Glutamatergic neuron (in vitro differentiated cells): ENCODE measurements at regions not wholly inside any gene's neighbourhood (a gene's known extent, or its start where the extent isn't known, plus 50 kb on each side); places are given as distances from the start of the nearest gene placed in this dataset.

Experiments used
- DNase-seq: peaks from one replicate; pipeline ENCODE4 v3.0.0; 2022
- H3K27ac Mint-ChIP-seq: one replicate; pipeline ENCODE4 v1.8.0; 2020; ENCODE audit warnings: mild to moderate bottlenecking, mixed read lengths, inconsistent platforms; ENCODE audit not compliant: unreplicated experiment
- H3K27me3 Mint-ChIP-seq: one replicate; pipeline ENCODE4 v1.8.0; 2020; ENCODE audit warnings: mild to moderate bottlenecking, moderate library complexity, mixed read lengths, inconsistent platforms; ENCODE audit not compliant: unreplicated experiment
- H3K36me3 Mint-ChIP-seq: one replicate; pipeline ENCODE4 v1.8.0; 2020; ENCODE audit warnings: mild to moderate bottlenecking, mixed read lengths, inconsistent platforms; ENCODE audit not compliant: unreplicated experiment
- H3K4me1 Mint-ChIP-seq: one replicate; pipeline ENCODE4 v1.8.0; 2020; ENCODE audit warnings: mild to moderate bottlenecking, low read depth, mixed read lengths, inconsistent platforms; ENCODE audit not compliant: unreplicated experiment
- H3K4me3 Mint-ChIP-seq: one replicate; pipeline ENCODE4 v1.8.0; 2020; ENCODE audit warnings: mild to moderate bottlenecking, mixed read lengths, inconsistent platforms; ENCODE audit not compliant: unreplicated experiment
- H3K9me3 Mint-ChIP-seq: one replicate; pipeline ENCODE4 v1.8.0; 2020; ENCODE audit warnings: mild to moderate bottlenecking, moderate library complexity, mixed read lengths, inconsistent platforms; ENCODE audit not compliant: unreplicated experiment
- TF ChIP-seq, protein P1 (sequence below): fragments of 200-600 bp; sonication (generic); IDR thresholded peaks from one replicate; pipeline ENCODE4 v1.5.0; 2021; ENCODE audit not compliant: partially characterized antibody, unreplicated experiment

DNA sequence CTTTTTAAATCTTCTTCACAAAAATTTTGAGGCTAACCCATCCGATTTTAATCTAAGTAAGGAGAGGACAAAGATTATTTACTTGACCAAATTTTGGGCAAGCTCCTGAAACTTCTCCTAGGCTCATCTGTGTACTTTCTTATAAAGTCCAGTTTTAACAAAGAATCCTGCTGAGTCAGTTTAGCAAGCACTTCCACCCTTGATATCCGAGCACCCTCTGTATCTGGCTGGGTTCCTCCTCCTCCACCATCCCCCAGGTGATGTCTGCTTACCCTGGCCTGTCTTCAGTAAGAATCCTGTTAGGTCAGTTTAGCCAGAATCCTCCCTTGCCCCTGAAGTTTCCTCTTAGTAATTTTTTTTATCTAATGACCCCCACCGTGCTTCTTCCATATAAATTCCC is 140.5 kb downstream of the PHLDA1 start:
- H3K27ac Mint-ChIP-seq = no peak overlapping the region
- H3K27me3 Mint-ChIP-seq = no peaks in the 10 kb centered on the region
- H3K4me1 Mint-ChIP-seq = peaks cover 11% of the 10 kb centered on the region
- H3K4me3 Mint-ChIP-seq = no peak overlapping the region
- TF ChIP-seq, protein P1, sequence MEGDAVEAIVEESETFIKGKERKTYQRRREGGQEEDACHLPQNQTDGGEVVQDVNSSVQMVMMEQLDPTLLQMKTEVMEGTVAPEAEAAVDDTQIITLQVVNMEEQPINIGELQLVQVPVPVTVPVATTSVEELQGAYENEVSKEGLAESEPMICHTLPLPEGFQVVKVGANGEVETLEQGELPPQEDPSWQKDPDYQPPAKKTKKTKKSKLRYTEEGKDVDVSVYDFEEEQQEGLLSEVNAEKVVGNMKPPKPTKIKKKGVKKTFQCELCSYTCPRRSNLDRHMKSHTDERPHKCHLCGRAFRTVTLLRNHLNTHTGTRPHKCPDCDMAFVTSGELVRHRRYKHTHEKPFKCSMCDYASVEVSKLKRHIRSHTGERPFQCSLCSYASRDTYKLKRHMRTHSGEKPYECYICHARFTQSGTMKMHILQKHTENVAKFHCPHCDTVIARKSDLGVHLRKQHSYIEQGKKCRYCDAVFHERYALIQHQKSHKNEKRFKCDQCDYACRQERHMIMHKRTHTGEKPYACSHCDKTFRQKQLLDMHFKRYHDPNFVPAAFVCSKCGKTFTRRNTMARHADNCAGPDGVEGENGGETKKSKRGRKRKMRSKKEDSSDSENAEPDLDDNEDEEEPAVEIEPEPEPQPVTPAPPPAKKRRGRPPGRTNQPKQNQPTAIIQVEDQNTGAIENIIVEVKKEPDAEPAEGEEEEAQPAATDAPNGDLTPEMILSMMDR = no peak
- DNase-seq = no peak
- peaks cover 3% of the 10 kb centered on the region for H3K9me3 Mint-ChIP-seq
- H3K36me3 Mint-ChIP-seq = no peaks in the 10 kb centered on the region

- TF ChIP-seq, protein P1 = no peak
- peaks cover 11% of the 10 kb centered on the region for H3K4me1 Mint-ChIP-seq
- no peaks in the 10 kb centered on the region for H3K36me3 Mint-ChIP-seq
- peaks cover 3% of the 10 kb centered on the region for H3K9me3 Mint-ChIP-seq
- DNase-seq = no peak
- no peak overlapping the region for H3K27ac Mint-ChIP-seq
- no peak overlapping the region for H3K4me3 Mint-ChIP-seq
- H3K27me3 Mint-ChIP-seq = no peaks in the 10 kb centered on the region
Observed at GRCh38 chr12:75890660-75891059, 140.9 kb downstream of the PHLDA1 start.

GRCh38 chr12:75890141-75890540 is 141.4 kb downstream of the PHLDA1 start:
- TF ChIP-seq, protein P1 = no peak
- Mint-ChIP-seq H3K36me3 (no peaks in the 10 kb centered on the region), H3K27me3 (no peaks in the 10 kb centered on the region), H3K9me3 (peaks cover 3% of the 10 kb centered on the region), H3K27ac (no peak overlapping the region), H3K4me3 (no peak overlapping the region), H3K4me1 (peaks cover 11% of the 10 kb centered on the region)
- no peak for DNase-seq

GRCh38 chr12:75888874-75889613 is 142.5 kb downstream of the PHLDA1 start:
- Mint-ChIP-seq H3K4me3 (no peak overlapping the region), H3K36me3 (no peaks in the 10 kb centered on the region), H3K9me3 (peaks cover 3% of the 10 kb centered on the region), H3K27ac (peak overlapping the region; percentile 85), H3K27me3 (no peaks in the 10 kb centered on the region), H3K4me1 (peaks cover 12% of the 10 kb centered on the region)
- peak; percentile 23 for DNase-seq
- TF ChIP-seq, protein P1 = no peak

GRCh38 chr12:75888399-75888798 is 143.2 kb downstream of the PHLDA1 start:
- Mint-ChIP-seq H3K4me3 (no peak overlapping the region), H3K27me3 (no peaks in the 10 kb centered on the region), H3K36me3 (no peaks in the 10 kb centered on the region), H3K9me3 (peaks cover 5% of the 10 kb centered on the region), H3K27ac (no peak overlapping the region), H3K4me1 (peaks cover 18% of the 10 kb centered on the region)
- TF ChIP-seq, protein P1 = no peak
- DNase-seq = no peak
